VCaP (cell line): ENCODE measurements at regions not wholly inside any gene's neighbourhood (a gene's known extent, or its start where the extent isn't known, plus 50 kb on each side); places are given as distances from the start of the nearest gene placed in this dataset.

ENCODE experiments used
- H3K27ac ChIP-seq: fragments of 450-650 bp; 2 replicates; pipeline ENCODE4 v1.5.1; 2017
- CTCF ChIP-seq: fragments of 450-650 bp; conservative IDR thresholded peaks from 2 replicates; pipeline ENCODE4 v1.5.1; 2017; ENCODE audit warnings: mild to moderate bottlenecking, moderate library complexity

DNA sequence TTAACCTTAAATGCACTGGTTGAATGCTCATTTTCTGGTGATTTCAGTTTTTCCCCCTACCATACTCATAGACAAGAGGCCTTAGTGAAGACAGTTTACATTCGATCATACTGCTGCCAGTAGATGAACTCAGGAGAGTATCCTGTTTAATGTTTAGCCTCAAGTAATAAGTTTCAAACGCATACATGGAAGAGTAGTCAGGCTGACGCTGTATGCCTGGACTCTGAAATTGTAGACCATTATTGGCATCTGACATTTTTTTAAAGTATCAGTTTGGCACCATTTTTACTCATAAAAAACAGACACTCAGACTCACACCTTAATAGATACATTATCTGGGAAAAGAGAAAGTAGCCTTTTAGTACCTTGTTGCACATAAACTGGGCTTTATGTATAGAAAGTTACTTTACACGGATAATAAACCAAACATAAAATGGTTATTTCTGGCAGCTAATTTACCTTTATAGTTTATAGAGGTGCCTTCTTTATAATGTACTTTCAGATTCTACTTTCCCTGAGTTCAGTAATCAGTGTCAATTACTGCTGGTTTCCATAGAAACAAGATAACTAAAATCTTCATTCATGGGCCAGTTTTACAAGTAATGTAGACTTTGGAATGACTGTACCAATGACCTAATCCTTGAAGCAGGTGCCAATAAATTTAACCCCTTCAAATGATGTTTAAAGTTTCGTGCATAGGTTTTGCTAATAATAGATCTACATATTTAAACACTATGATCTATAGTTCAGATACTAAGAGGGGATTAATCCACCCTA is 183.8 kb upstream of the ITGA1 start:
- no peak overlapping the region for H3K27ac ChIP-seq
- no peak for TF ChIP-seq CTCF

GRCh38 chr5:52605317-52606313 is 182.1 kb upstream of the ITGA1 start:
- TF ChIP-seq CTCF: no peak
- H3K27ac ChIP-seq: no peak overlapping the region

- no peak overlapping the region for H3K27ac ChIP-seq
- no peak for TF ChIP-seq CTCF
Measured at GRCh38 chr5:52607227-52607824, 180.4 kb upstream of the ITGA1 start.

DNA sequence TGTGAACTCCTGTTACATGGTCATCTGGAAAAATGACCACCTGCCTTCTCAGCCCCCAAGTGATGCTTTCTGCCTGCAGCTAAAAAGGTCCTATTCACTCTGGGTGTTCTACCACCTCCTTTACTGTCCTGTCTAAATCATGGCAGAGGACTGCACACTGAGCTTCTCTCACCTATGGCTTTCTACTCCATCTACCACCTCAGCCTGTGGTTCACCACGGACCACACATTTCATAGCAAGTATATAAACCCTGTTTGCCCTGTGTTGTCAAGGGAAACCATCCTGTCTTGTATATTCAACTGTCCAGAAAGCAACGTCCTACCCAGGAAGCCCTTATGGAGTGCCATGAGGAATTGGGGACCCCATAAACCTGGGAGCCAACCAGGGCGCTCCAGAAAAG is 167.4 kb upstream of the ITGA1 start:
- no peak overlapping the region for H3K27ac ChIP-seq

DNA sequence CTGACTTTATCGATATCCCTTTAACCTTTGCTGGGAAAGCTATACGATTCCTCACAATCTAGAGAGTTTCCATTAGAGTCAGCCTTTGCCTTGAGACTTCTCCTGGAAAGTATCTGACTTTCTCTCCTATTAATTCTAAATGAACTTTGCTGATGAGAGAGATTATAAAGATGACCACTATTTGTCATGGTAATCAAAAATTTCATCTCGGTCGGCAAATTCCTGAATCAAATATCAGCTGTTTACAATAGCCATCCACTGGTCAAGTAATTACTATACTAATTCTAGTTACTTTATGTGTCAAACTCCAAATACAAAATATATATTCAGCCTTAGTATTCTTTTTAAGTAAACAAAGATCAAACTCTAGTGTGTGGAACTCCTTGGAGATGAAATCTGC is 164.4 kb upstream of the ITGA1 start:
- no peak for TF ChIP-seq CTCF

More for the DNA sequence above, 167.4 kb upstream of the ITGA1 start:
- TF ChIP-seq CTCF: no peak

GRCh38 chr5:52624291-52624690 is 163.4 kb upstream of the ITGA1 start:
- no peak overlapping the region for H3K27ac ChIP-seq
- TF ChIP-seq CTCF: no peak

More for the DNA sequence above, 164.4 kb upstream of the ITGA1 start:
- no peak overlapping the region for H3K27ac ChIP-seq

GRCh38 chr5:52626312-52626711 is 161.4 kb upstream of the ITGA1 start:
- H3K27ac ChIP-seq: no peak overlapping the region
- TF ChIP-seq CTCF: no peak
